Activated CD4-positive, alpha-beta T cell treated with anti-CD3 and anti-CD28 coated beads, Interleukin-2, amount 10 ng/mL, durations not matched to agents 7 days and 5 days (primary cell): ENCODE measurements at regions not wholly inside any gene's neighbourhood (a gene's known extent, or its start where the extent isn't known, plus 50 kb on each side); places are given as distances from the start of the nearest gene placed in this dataset.

Experiments
- CTCF ChIA-PET: fragments of 350-600 bp; sonication (Branson Sonifier 250); formaldehyde crosslinking; loops from one replicate; lab custom pipeline; 2021; ENCODE audit warnings: antibody characterized with exemption; lab: Charles Lee
- POLR2A ChIA-PET: fragments of 350-600 bp; sonication (Branson Sonifier 250); formaldehyde crosslinking; loops from one replicate; lab custom pipeline; 2021; ENCODE audit warnings: antibody characterized with exemption; lab: Charles Lee
- DNase-seq: peaks from one replicate; pipeline ENCODE4 v3.0.0-alpha.2; 2020
- H3K27ac Mint-ChIP-seq: one replicate; pipeline ENCODE4 v1.8.0; 2021; ENCODE audit warnings: mild to moderate bottlenecking, moderate library complexity, mixed read lengths
- H3K27me3 Mint-ChIP-seq: one replicate; pipeline ENCODE4 v1.8.0; 2021; ENCODE audit warnings: mixed read lengths
- H3K36me3 Mint-ChIP-seq: one replicate; pipeline ENCODE4 v1.8.0; 2021; ENCODE audit warnings: low read depth, mixed read lengths
- H3K4me1 Mint-ChIP-seq: one replicate; pipeline ENCODE4 v1.8.0; 2021; ENCODE audit warnings: mixed read lengths
- H3K4me3 Mint-ChIP-seq: one replicate; pipeline ENCODE4 v1.8.0; 2021; ENCODE audit warnings: mild to moderate bottlenecking, moderate library complexity, mixed read lengths
- H3K9me3 Mint-ChIP-seq: one replicate; pipeline ENCODE4 v1.8.0; 2021; ENCODE audit warnings: mixed read lengths

GRCh38 chr3:184659797-184660301 lies 52.0 kb downstream of the MAGEF1 start:
- ChIA-PET POLR2A (no interaction called here), CTCF (interaction anchor here (0.7 kb wide), 1 partner anchor 11 kb away, joined by 3 read pairs; no protein-coding TSS in a partner anchor)
- DNase-seq: no peak
- Mint-ChIP-seq H3K36me3 (no peaks in the 10 kb centered on the region), H3K27me3 (no peaks in the 10 kb centered on the region), H3K4me1 (peaks cover 3% of the 10 kb centered on the region), H3K9me3 (no peaks in the 10 kb centered on the region), H3K4me3 (no peak overlapping the region), H3K27ac (no peak overlapping the region)

GRCh38 chr3:184658223-184658928 lies 53.5 kb downstream of the MAGEF1 start:
- CTCF ChIA-PET: interaction anchor here (0.6 kb wide), 1 partner anchor 19 kb away, joined by 3 read pairs; no protein-coding TSS in a partner anchor
- Mint-ChIP-seq H3K9me3 (no peaks in the 10 kb centered on the region), H3K36me3 (no peaks in the 10 kb centered on the region), H3K27me3 (peaks cover 6% of the 10 kb centered on the region), H3K4me1 (peaks cover 3% of the 10 kb centered on the region), H3K27ac (no peak overlapping the region), H3K4me3 (no peak overlapping the region)
- no peak for DNase-seq
- POLR2A ChIA-PET: no interaction called here

GRCh38 chr3:184656829-184657681 lies 54.8 kb downstream of the MAGEF1 start:
- ChIA-PET POLR2A (no interaction called here), CTCF (interaction anchor here (0.6 to 1.4 kb wide), 5 partner anchors 9 to 174 kb away, joined by 3 to 5 read pairs (median 3); no protein-coding TSS in a partner anchor)
- no peak overlapping the region for H3K27ac Mint-ChIP-seq
- H3K27me3 Mint-ChIP-seq: peaks cover 6% of the 10 kb centered on the region
- no peak overlapping the region for H3K4me3 Mint-ChIP-seq
- H3K9me3 Mint-ChIP-seq: no peaks in the 10 kb centered on the region
- DNase-seq: no peak
- no peaks in the 10 kb centered on the region for H3K36me3 Mint-ChIP-seq
- H3K4me1 Mint-ChIP-seq: peaks cover 3% of the 10 kb centered on the region

- Mint-ChIP-seq H3K4me3 (no peak overlapping the region), H3K36me3 (no peaks in the 10 kb centered on the region), H3K9me3 (no peaks in the 10 kb centered on the region), H3K27ac (no peak overlapping the region), H3K27me3 (peaks cover 6% of the 10 kb centered on the region), H3K4me1 (peaks cover 3% of the 10 kb centered on the region)
- POLR2A ChIA-PET: no interaction called here
- DNase-seq: no peak
- CTCF ChIA-PET: interaction anchor here (0.7 to 1.4 kb wide), 3 partner anchors 9 to 46 kb away, joined by 3 to 4 read pairs (median 3); no protein-coding TSS in a partner anchor
Measured at GRCh38 chr3:184656458-184656828, 55.4 kb downstream of the MAGEF1 start.

GRCh38 chr3:184655597-184655996 lies 56.3 kb downstream of the MAGEF1 start:
- DNase-seq: no peak
- POLR2A ChIA-PET: no interaction called here
- H3K4me1 Mint-ChIP-seq: peaks cover 3% of the 10 kb centered on the region
- no peaks in the 10 kb centered on the region for H3K9me3 Mint-ChIP-seq
- CTCF ChIA-PET: interaction anchor here (0.6 to 1.4 kb wide), 3 partner anchors 17 to 181 kb away, joined by 3 to 4 read pairs (median 3); no protein-coding TSS in a partner anchor
- peaks cover 6% of the 10 kb centered on the region for H3K27me3 Mint-ChIP-seq
- no peaks in the 10 kb centered on the region for H3K36me3 Mint-ChIP-seq
- H3K4me3 Mint-ChIP-seq: no peak overlapping the region
- no peak overlapping the region for H3K27ac Mint-ChIP-seq

- no peak overlapping the region for H3K4me3 Mint-ChIP-seq
- ChIA-PET CTCF (no interaction called here), POLR2A (no interaction called here)
- H3K27ac Mint-ChIP-seq: no peak overlapping the region
- no peaks in the 10 kb centered on the region for H3K36me3 Mint-ChIP-seq
- DNase-seq: no peak
- H3K9me3 Mint-ChIP-seq: no peaks in the 10 kb centered on the region
- H3K27me3 Mint-ChIP-seq: peaks cover 6% of the 10 kb centered on the region
- H3K4me1 Mint-ChIP-seq: peaks cover 3% of the 10 kb centered on the region
Measured at GRCh38 chr3:184654375-184654774, 57.5 kb downstream of the MAGEF1 start.

GRCh38 chr3:184652465-184652864 lies 59.4 kb downstream of the MAGEF1 start:
- Mint-ChIP-seq H3K27me3 (peaks cover 6% of the 10 kb centered on the region), H3K4me1 (peaks cover 2% of the 10 kb centered on the region), H3K9me3 (no peaks in the 10 kb centered on the region), H3K4me3 (no peak overlapping the region), H3K36me3 (no peaks in the 10 kb centered on the region), H3K27ac (no peak overlapping the region)
- CTCF ChIA-PET: interaction anchor here (0.8 kb wide), 1 partner anchor 67 kb away, joined by 4 read pairs; no protein-coding TSS in a partner anchor
- no peak for DNase-seq
- POLR2A ChIA-PET: no interaction called here

- no peaks in the 10 kb centered on the region for H3K9me3 Mint-ChIP-seq
- no peak overlapping the region for H3K4me3 Mint-ChIP-seq
- DNase-seq: no peak
- POLR2A ChIA-PET: no interaction called here
- no peaks in the 10 kb centered on the region for H3K4me1 Mint-ChIP-seq
- H3K27ac Mint-ChIP-seq: no peak overlapping the region
- CTCF ChIA-PET: interaction anchor here (0.8 kb wide), 2 partner anchors 66 to 124 kb away, joined by 3 to 4 read pairs; no protein-coding TSS in a partner anchor
- peaks cover 6% of the 10 kb centered on the region for H3K27me3 Mint-ChIP-seq
- H3K36me3 Mint-ChIP-seq: no peaks in the 10 kb centered on the region
Measured at GRCh38 chr3:184651904-184652303, 60.0 kb downstream of the MAGEF1 start.

GRCh38 chr3:184648636-184649035 lies 63.2 kb downstream of the MAGEF1 start:
- no peak overlapping the region for H3K27ac Mint-ChIP-seq
- DNase-seq: no peak
- no peak overlapping the region for H3K4me3 Mint-ChIP-seq
- no peaks in the 10 kb centered on the region for H3K36me3 Mint-ChIP-seq
- ChIA-PET POLR2A (no interaction called here), CTCF (interaction anchor here (0.9 to 1.5 kb wide), 2 partner anchors 11 to 86 kb away, joined by 3 to 4 read pairs; no protein-coding TSS in a partner anchor)
- no peaks in the 10 kb centered on the region for H3K9me3 Mint-ChIP-seq
- no peaks in the 10 kb centered on the region for H3K4me1 Mint-ChIP-seq
- no peaks in the 10 kb centered on the region for H3K27me3 Mint-ChIP-seq

- POLR2A ChIA-PET: no interaction called here
- Mint-ChIP-seq H3K4me1 (no peaks in the 10 kb centered on the region), H3K27ac (no peak overlapping the region), H3K9me3 (no peaks in the 10 kb centered on the region), H3K4me3 (no peak overlapping the region), H3K36me3 (no peaks in the 10 kb centered on the region), H3K27me3 (no peaks in the 10 kb centered on the region)
- DNase-seq: no peak
- CTCF ChIA-PET: interaction anchor here (0.6 to 1.5 kb wide), 3 partner anchors 9 to 96 kb away, joined by 4 read pairs; no protein-coding TSS in a partner anchor
Measured at GRCh38 chr3:184647405-184647936, 64.4 kb downstream of the MAGEF1 start.

GRCh38 chr3:184645336-184645735 lies 66.5 kb downstream of the MAGEF1 start:
- CTCF ChIA-PET: interaction anchor here (1.4 kb wide), 1 partner anchor 12 kb away, joined by 3 read pairs; no protein-coding TSS in a partner anchor
- Mint-ChIP-seq H3K27me3 (no peaks in the 10 kb centered on the region), H3K4me3 (no peak overlapping the region), H3K9me3 (no peaks in the 10 kb centered on the region), H3K4me1 (no peaks in the 10 kb centered on the region), H3K36me3 (peaks cover 4% of the 10 kb centered on the region), H3K27ac (no peak overlapping the region)
- no peak for DNase-seq
- POLR2A ChIA-PET: interaction anchor here (0.6 kb wide), 1 partner anchor 11 kb away, joined by 5 read pairs; no protein-coding TSS in a partner anchor

- DNase-seq: no peak
- CTCF ChIA-PET: no interaction called here
- Mint-ChIP-seq H3K4me3 (no peak overlapping the region), H3K4me1 (no peaks in the 10 kb centered on the region), H3K27me3 (no peaks in the 10 kb centered on the region), H3K9me3 (no peaks in the 10 kb centered on the region), H3K27ac (no peak overlapping the region), H3K36me3 (peaks cover 4% of the 10 kb centered on the region)
- POLR2A ChIA-PET: no interaction called here
Measured at GRCh38 chr3:184643442-184643841, 68.4 kb downstream of the MAGEF1 start.
